Body of pancreas (tissue), 4 donors: ENCODE measurements at regions not wholly inside any gene's neighbourhood (a gene's known extent, or its start where the extent isn't known, plus 50 kb on each side); places are given as distances from the start of the nearest gene placed in this dataset.

Experiments
- ATAC-seq: fragments of 150-250 bp; one replicate; pipeline ENCODE4 v1.9.1; 2016
- DNase-seq, 4 donors: peaks; one replicate each; pipeline ENCODE4 v3.0.0-alpha.2; 2019
- H3K27ac ChIP-seq, 4 donors: fragments of 200-600 bp; sonication (generic); 1 replicate in 3 of 4; 2 replicates in 1 of 4; pipeline versions ENCODE4 v1.5.1 to v1.6.1; 2016 to 2019; ENCODE audit warnings: mild to moderate bottlenecking in 1 of 4, mixed read lengths in 1 of 4, moderate library complexity in 1 of 4
- H3K27me3 ChIP-seq, 2 donors: fragments of 200-600 bp; sonication (generic); one replicate each; pipeline ENCODE4 v1.6.0; 2016; ENCODE audit warnings: mild to moderate bottlenecking in 1 of 2
- H3K36me3 ChIP-seq, 2 donors: fragments of 200-600 bp; sonication (generic); replicated peaks in 1 of 2; 2 replicates each; pipeline ENCODE4 v1.5.1; 2016; ENCODE audit warnings: low read depth in 2 of 2; ENCODE audit not compliant: insufficient read depth in 1 of 2
- H3K4me1 ChIP-seq: fragments of 200-600 bp; sonication (generic); one replicate; pipeline ENCODE4 v1.6.0; 2016
- H3K4me3 ChIP-seq, 2 donors: fragments of 200-600 bp; sonication (generic); 1 replicate in 1 of 2; 2 replicates in 1 of 2; pipeline ENCODE4 v1.5.1; 2016 to 2019
- H3K9me3 ChIP-seq, 3 donors: fragments of 200-600 bp; sonication (generic); 1 replicate in 2 of 3; 2 replicates in 1 of 3; pipeline ENCODE4 v1.5.1; 2016
- CTCF ChIP-seq, 7 experiments: fragments of 450-650 bp in 4 of 7; fragments of 200-600 bp in 3 of 7; sonication (generic) in 3 of 7; IDR thresholded peaks; one replicate each; pipeline ENCODE4 v1.5.1; 2016 to 2019; ENCODE audit warnings: antibody characterized with exemption in 7 of 7
- POLR2A ChIP-seq, 3 donors: fragments of 450-650 bp; IDR thresholded peaks; one replicate each; pipeline ENCODE4 v1.6.1; 2016; ENCODE audit warnings: antibody characterized with exemption in 3 of 3, mild to moderate bottlenecking in 2 of 3
- WGBS, 2 donors: methylation state at CpG; one replicate each; pipeline ENCODE4 v1.1.5; 2017; 5-methylcytosine and 5-hydroxymethylcytosine counted together
- intact Hi-C: fragments of 100-400 bp; cut with DNase I; formaldehyde crosslinking; loops from one replicate; pipeline ENCODE4 v1.15.1; 2023

- WGBS, 2 donors, result 25 to 53% methylated on average over 2 to 4 of the region's 4 CpGs
- intact Hi-C loops, result no loop called here
- Histone ChIP-seq H3K4me1 (no peaks in the 10 kb centered on the region), H3K36me3 (no peaks in the 10 kb centered on the region), H3K9me3 (peaks cover 0 to 13% (median 0%) of the 10 kb centered on the region in 3 donors), H3K27ac (no peak overlapping the region), H3K27me3 (no peaks in the 10 kb centered on the region), H3K4me3 (no peak overlapping the region)
- DNase-seq, result no peak
- TF ChIP-seq CTCF (IDR thresholded peaks at IDR 0.05), result no peak
- ATAC-seq, result no peak
Observed at GRCh38 chr2:21535826-21536225, 412.1 kb downstream of the TDRD15 start.

GRCh38 chr2:21539685-21540084 is 415.9 kb downstream of the TDRD15 start:
- no peak for ATAC-seq
- WGBS, 2 donors, result 43 to 64% methylated on average over 2 of the region's 2 CpGs
- peaks cover 0 to 12% (median 0%) of the 10 kb centered on the region in 3 donors for H3K9me3 ChIP-seq

GRCh38 chr2:21543630-21544029 is 419.9 kb downstream of the TDRD15 start:
- H3K27me3 ChIP-seq, result no peaks in the 10 kb centered on the region

More at GRCh38 chr2:21539685-21540084, 415.9 kb downstream of the TDRD15 start:
- Histone ChIP-seq H3K36me3 (no peaks in the 10 kb centered on the region), H3K27me3 (no peaks in the 10 kb centered on the region), H3K4me3 (no peak overlapping the region), H3K4me1 (no peaks in the 10 kb centered on the region), H3K27ac (no peak overlapping the region)
- TF ChIP-seq CTCF (IDR thresholded peaks at IDR 0.05) (no peak), POLR2A (IDR thresholded peaks at IDR 0.05) (no peak)
- no peak for DNase-seq
- intact Hi-C loops, result no loop called here

GRCh38 chr2:21544392-21544791 is 420.6 kb downstream of the TDRD15 start:
- ATAC-seq (no peak), DNase-seq (no peak)
- no peak overlapping the region for H3K27ac ChIP-seq
- 43 to 46% methylated on average over 3 of the region's 3 CpGs for WGBS, 2 donors
- TF ChIP-seq CTCF (IDR thresholded peaks at IDR 0.05), result no peak
- TF ChIP-seq POLR2A (IDR thresholded peaks at IDR 0.05), result no peak
- H3K27me3 ChIP-seq, result no peaks in the 10 kb centered on the region
- intact Hi-C loops, result no loop called here
- H3K4me3 ChIP-seq, result no peak overlapping the region
- H3K9me3 ChIP-seq, result no peaks in the 10 kb centered on the region
- H3K36me3 ChIP-seq, result no peaks in the 10 kb centered on the region
- no peaks in the 10 kb centered on the region for H3K4me1 ChIP-seq

More at GRCh38 chr2:21543630-21544029, 419.9 kb downstream of the TDRD15 start:
- Histone ChIP-seq H3K9me3 (no peaks in the 10 kb centered on the region), H3K4me1 (no peaks in the 10 kb centered on the region), H3K36me3 (no peaks in the 10 kb centered on the region), H3K27ac (no peak overlapping the region), H3K4me3 (no peak overlapping the region)
- ATAC-seq (no peak), DNase-seq (no peak)
- intact Hi-C loops, result no loop called here
- TF ChIP-seq POLR2A (IDR thresholded peaks at IDR 0.05) (no peak), CTCF (IDR thresholded peaks at IDR 0.05) (no peak)
- WGBS, 2 donors, result 42 to 54% methylated on average over 2 of the region's 2 CpGs

GRCh38 chr2:21552981-21553380 is 429.2 kb downstream of the TDRD15 start:
- H3K36me3 ChIP-seq, result no peaks in the 10 kb centered on the region
- no peak for TF ChIP-seq CTCF (IDR thresholded peaks at IDR 0.05)
- no peak overlapping the region for H3K4me3 ChIP-seq
- no peaks in the 10 kb centered on the region for H3K4me1 ChIP-seq
- DNase-seq, result no peak
- no peaks in the 10 kb centered on the region for H3K27me3 ChIP-seq
- H3K27ac ChIP-seq, result no peak overlapping the region
- H3K9me3 ChIP-seq, result no peaks in the 10 kb centered on the region
- ATAC-seq, result no peak
- intact Hi-C loops, result no loop called here
